ENCODE measurements at regions not wholly inside any gene's neighbourhood (a gene's known extent, or its start where the extent isn't known, plus 50 kb on each side); places are given as distances from the start of the nearest gene placed in this dataset.
"Not testable (repeated sequence)": the region's sequence is repeated elsewhere in the genome, so short reads cannot be mapped to it uniquely, and the experiment has no call there.

DNA sequence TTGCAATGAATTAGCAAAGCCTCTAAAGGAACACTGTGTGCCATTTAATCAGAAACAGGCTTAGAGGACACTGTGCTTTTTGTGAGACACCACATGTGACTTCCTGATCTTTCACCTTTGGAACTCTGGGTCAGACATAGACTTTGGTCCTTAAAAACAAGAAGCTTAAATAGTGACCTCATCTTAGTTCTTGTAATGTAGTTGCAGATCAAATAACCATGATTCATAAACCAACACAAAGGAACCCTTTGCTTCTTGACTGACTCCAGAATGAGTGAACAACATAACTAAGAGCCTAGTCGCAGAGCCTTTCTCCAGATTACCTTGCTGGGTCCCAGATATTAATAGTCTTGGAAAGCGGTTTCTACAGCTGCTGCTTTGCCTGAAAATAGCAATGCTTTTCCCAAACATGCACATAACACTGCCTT, 947.3 kb downstream of the SPATA31A6 start:
- TF ChIP-seq, protein P1, sequence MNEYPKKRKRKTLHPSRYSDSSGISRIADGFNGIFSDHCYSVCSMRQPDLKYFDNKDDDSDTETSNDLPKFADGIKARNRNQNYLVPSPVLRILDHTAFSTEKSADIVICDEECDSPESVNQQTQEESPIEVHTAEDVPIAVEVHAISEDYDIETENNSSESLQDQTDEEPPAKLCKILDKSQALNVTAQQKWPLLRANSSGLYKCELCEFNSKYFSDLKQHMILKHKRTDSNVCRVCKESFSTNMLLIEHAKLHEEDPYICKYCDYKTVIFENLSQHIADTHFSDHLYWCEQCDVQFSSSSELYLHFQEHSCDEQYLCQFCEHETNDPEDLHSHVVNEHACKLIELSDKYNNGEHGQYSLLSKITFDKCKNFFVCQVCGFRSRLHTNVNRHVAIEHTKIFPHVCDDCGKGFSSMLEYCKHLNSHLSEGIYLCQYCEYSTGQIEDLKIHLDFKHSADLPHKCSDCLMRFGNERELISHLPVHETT (tag by site-specific recombination; IDR thresholded peaks at IDR 0.05): not testable (repeated sequence)
- not testable (repeated sequence) for TF ChIP-seq KLF16 (tag by site-specific recombination; IDR thresholded peaks at IDR 0.05); ZNF670 (tag by site-specific recombination; IDR thresholded peaks at IDR 0.05; ENCODE audit: low read depth)
- TF ChIP-seq, protein P2, sequence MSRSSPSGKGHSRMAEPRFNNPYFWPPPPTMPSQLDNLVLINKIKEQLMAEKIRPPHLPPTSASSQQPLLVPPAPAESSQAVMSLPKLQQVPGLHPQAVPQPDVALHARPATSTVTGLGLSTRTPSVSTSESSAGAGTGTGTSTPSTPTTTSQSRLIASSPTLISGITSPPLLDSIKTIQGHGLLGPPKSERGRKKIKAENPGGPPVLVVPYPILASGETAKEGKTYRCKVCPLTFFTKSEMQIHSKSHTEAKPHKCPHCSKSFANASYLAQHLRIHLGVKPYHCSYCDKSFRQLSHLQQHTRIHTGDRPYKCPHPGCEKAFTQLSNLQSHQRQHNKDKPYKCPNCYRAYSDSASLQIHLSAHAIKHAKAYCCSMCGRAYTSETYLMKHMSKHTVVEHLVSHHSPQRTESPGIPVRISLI (tag by site-specific recombination; IDR thresholded peaks at IDR 0.05): not testable (repeated sequence)
- TF ChIP-seq, protein P3, sequence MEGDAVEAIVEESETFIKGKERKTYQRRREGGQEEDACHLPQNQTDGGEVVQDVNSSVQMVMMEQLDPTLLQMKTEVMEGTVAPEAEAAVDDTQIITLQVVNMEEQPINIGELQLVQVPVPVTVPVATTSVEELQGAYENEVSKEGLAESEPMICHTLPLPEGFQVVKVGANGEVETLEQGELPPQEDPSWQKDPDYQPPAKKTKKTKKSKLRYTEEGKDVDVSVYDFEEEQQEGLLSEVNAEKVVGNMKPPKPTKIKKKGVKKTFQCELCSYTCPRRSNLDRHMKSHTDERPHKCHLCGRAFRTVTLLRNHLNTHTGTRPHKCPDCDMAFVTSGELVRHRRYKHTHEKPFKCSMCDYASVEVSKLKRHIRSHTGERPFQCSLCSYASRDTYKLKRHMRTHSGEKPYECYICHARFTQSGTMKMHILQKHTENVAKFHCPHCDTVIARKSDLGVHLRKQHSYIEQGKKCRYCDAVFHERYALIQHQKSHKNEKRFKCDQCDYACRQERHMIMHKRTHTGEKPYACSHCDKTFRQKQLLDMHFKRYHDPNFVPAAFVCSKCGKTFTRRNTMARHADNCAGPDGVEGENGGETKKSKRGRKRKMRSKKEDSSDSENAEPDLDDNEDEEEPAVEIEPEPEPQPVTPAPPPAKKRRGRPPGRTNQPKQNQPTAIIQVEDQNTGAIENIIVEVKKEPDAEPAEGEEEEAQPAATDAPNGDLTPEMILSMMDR (tag by site-specific recombination; IDR thresholded peaks at IDR 0.05): not testable (repeated sequence)

All from HEK293 (cell line).